NB4 (cell line): ENCODE measurements at regions not wholly inside any gene's neighbourhood (a gene's known extent, or its start where the extent isn't known, plus 50 kb on each side); places are given as distances from the start of the nearest gene placed in this dataset.
"Not testable (repeated sequence)": the region's sequence is repeated elsewhere in the genome, so short reads cannot be mapped to it uniquely, and the experiment has no call there.

Source experiments
- DNase-seq: peaks from one replicate; pipeline ENCODE4 v3.0.0; 2010; ENCODE audit warnings: low read depth
- H3K4me3 ChIP-seq: one replicate; pipeline ENCODE4 v1.5.1; 2011; ENCODE audit warnings: mild to moderate bottlenecking, low read depth, low read length, moderate library complexity
- MYC ChIP-seq: IDR thresholded peaks from 2 replicates; pipeline ENCODE4 v1.6.1; 2011; ENCODE audit warnings: low read depth, low read length
- POLR2A ChIP-seq: IDR thresholded peaks from 2 replicates; pipeline ENCODE4 v1.6.1; 2011; ENCODE audit warnings: mild to moderate bottlenecking; ENCODE audit not compliant: insufficient read length; ENCODE audit errors: extremely low read depth
- TF ChIP-seq, protein P1 (sequence below): IDR thresholded peaks from one replicate; pipeline ENCODE4 v1.5.1; 2012; ENCODE audit warnings: low read depth, low read length
- TF ChIP-seq, protein P2 (sequence below): IDR thresholded peaks from 2 replicates; pipeline ENCODE4 v1.6.1; 2011; ENCODE audit warnings: low read depth, low read length

DNA sequence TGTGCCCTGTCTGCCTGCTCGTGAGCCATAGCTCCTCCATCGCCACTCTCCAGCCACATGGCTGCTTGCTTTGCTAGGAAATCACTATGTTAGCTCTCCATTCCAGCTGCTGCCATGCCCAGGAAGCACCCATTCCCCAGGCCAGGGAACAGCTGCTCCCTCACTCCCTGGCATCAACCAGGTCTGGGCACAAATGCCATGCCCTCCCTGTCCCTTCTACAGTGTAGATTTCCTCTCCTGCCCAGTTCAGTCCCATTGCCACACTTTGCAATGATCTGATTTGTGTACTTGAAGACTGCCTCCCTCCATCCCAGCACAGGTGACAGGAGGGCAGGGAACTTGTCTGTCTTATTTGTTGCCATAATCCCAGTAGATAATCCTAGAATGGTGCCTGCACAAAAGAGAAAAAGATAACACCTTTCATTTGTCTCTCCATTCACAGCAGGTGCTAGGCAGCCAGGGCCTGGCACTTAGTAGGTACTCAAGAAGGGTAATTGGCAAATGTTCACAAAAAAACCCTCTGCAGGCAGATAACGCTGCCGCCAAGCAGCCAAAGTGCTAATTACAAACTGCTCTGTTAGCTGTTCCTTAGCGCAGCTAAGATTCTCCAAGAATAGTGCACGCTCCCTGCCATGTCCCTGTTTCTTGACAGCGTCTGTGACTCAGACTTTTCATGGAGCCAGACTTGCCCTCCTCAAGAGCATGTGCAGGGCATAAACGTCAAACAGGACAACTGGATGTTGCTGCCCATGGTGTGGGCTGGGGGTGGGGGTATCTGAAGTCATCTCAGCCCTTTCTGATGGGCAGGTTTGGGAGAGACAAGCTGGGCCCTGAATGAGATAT, 69.1 kb downstream of the ARL6IP4 start:
- H3K4me3 ChIP-seq = no peak overlapping the region
- no peak for TF ChIP-seq POLR2A
- TF ChIP-seq, protein P1, sequence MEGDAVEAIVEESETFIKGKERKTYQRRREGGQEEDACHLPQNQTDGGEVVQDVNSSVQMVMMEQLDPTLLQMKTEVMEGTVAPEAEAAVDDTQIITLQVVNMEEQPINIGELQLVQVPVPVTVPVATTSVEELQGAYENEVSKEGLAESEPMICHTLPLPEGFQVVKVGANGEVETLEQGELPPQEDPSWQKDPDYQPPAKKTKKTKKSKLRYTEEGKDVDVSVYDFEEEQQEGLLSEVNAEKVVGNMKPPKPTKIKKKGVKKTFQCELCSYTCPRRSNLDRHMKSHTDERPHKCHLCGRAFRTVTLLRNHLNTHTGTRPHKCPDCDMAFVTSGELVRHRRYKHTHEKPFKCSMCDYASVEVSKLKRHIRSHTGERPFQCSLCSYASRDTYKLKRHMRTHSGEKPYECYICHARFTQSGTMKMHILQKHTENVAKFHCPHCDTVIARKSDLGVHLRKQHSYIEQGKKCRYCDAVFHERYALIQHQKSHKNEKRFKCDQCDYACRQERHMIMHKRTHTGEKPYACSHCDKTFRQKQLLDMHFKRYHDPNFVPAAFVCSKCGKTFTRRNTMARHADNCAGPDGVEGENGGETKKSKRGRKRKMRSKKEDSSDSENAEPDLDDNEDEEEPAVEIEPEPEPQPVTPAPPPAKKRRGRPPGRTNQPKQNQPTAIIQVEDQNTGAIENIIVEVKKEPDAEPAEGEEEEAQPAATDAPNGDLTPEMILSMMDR = no peak
- no peak for DNase-seq

DNA sequence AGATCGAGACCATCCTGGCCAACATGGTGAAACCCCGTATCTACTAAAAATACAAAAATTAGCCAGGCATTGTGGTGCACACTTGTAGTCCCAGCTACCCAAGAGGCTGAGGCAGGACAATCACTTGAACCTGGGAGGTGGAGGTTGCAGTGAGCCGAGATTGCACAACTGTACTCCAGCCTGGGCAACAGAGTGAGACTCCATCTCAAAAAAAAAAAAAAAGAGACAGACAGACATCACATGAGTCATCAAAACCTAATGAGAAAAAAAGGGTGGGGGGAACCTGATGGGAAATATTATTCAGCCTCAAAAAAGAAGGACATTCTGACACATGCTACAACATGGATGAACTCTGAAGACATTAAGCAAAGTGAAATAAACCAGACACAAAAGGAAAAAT, 67.4 kb downstream of the ARL6IP4 start:
- not testable (repeated sequence) for H3K4me3 ChIP-seq, DNase-seq

DNA sequence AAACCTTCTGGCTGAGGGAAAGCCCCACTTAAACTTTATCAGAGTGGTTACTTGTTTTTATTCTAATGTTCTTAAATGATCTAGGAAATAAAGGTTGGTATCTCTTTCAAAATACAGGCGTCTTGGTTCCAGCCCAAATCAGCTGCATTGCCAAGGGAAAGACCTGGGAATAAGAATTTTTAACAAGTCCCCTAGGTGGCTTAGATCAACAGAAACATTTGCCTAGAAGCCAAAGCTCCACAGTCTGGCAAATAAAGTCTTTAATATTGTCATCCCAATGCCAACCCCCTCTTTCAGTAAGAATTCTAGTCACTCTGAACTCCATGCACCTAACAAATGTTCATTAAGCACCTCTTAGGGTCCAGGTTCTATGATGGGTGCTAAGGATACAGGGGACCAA, 66.8 kb downstream of the ARL6IP4 start:
- DNase-seq = no peak
- no peak for TF ChIP-seq POLR2A
- TF ChIP-seq, protein P1 = no peak
- TF ChIP-seq MYC = no peak
- TF ChIP-seq, protein P2, sequence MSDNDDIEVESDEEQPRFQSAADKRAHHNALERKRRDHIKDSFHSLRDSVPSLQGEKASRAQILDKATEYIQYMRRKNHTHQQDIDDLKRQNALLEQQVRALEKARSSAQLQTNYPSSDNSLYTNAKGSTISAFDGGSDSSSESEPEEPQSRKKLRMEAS = no peak
- no peak overlapping the region for H3K4me3 ChIP-seq

DNA sequence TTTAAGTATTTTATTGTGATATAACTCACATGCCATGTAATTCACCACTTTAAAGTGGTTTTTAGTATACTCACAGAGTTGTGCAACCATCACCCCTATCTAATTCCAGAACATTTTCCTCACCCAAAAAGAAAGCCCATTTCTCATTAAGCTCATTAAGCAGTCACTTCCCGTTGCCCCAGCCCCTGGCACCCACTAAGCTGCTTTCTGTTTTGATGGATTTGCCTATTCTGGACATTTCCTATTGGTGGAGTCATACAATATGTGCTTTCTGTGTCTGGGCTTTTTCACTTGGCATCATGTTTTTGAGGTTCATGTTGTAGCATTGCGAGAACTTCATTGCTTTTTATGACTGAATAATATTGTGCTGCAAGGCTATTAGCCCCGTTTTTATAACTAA, 66.0 kb downstream of the ARL6IP4 start:
- no peak for DNase-seq
- H3K4me3 ChIP-seq = no peak overlapping the region
- TF ChIP-seq, protein P1 = no peak
- TF ChIP-seq, protein P2 = no peak
- no peak for TF ChIP-seq POLR2A
- no peak for TF ChIP-seq MYC

DNA sequence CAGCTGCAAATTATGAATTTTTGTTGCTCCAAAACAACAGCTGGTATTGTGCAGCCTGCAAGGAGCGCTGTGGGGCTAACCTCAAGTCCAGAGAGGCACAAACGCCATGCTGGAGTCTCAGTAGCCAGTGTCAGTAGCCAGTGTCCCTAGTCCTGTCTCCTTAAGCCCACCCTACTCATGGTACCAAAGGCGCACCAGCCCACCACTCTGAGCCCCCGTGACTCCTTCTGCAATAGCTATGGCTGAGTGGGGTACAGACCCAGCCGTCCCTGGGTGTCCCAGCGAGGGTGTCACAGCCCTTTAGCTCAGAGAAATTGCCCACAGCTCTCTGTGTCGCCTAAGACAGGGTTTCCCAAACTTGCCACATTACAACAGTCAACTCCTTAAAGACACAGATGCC, 65.2 kb downstream of the ARL6IP4 start:
- TF ChIP-seq, protein P1 = no peak
- TF ChIP-seq POLR2A = no peak
- no peak for TF ChIP-seq MYC
- TF ChIP-seq, protein P2 = no peak
- no peak overlapping the region for H3K4me3 ChIP-seq
- DNase-seq = no peak

DNA sequence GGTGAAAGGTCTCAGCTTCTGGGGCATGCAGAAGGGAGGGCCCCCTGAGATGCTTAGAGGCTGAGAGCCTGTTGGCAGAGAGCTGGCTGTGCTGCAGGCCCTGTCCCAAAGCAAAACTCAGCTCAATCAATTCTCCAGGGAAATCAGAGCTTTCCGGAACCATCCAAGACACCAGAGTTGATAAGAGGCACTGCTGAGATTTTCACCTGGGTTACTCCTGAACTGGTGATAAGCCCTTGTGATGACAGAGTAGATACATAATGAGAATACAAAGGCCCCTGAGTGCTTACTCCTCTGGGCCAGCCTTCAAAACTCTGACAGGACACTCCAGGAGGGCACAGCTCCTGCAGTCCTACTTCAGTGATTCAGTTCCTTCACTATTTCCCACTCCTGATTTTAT, 63.9 kb downstream of the ARL6IP4 start:
- no peak for TF ChIP-seq POLR2A
- TF ChIP-seq, protein P1 = no peak
- no peak for TF ChIP-seq MYC
- TF ChIP-seq, protein P2 = no peak
- no peak overlapping the region for H3K4me3 ChIP-seq
- DNase-seq = no peak
